Kidney (tissue), 13 donors: ENCODE measurements at regions not wholly inside any gene's neighbourhood (a gene's known extent, or its start where the extent isn't known, plus 50 kb on each side); places are given as distances from the start of the nearest gene placed in this dataset.
A peak's percentile ranks its signal among the peaks of the same experiment; 100 is the strongest.

Source experiments
- DNase-seq, 5 donors: peaks; one replicate each; pipeline ENCODE4 v3.0.0-alpha.2; 2013 to 2020
- FAIRE-seq: peaks from 2 replicates; lab custom pipeline; 2012; peaks lifted over from hg19 to GRCh38; lab: Jason Lieb, UNC
- H3K27ac ChIP-seq, 2 donors: one replicate each; pipeline ENCODE4 v1.7.0; 2013; ENCODE audit warnings: low read depth in 2 of 2, low read length in 2 of 2, inconsistent platforms in 1 of 2
- H3K27me3 ChIP-seq: one replicate; pipeline ENCODE4 v1.7.1; 2013; ENCODE audit warnings: low read length, inconsistent platforms; ENCODE audit not compliant: control insufficient read depth, insufficient read depth
- H3K36me3 ChIP-seq, 3 donors: one replicate each; pipeline versions ENCODE4 v1.7.0 to v1.7.1; 2013; ENCODE audit warnings: low read length in 3 of 3, control low read depth in 1 of 3, inconsistent platforms in 1 of 3; ENCODE audit not compliant: insufficient read depth in 3 of 3, control insufficient read depth in 2 of 3
- H3K4me1 ChIP-seq, 3 donors: one replicate each; pipeline versions ENCODE4 v1.7.0 to v1.7.1; 2013; ENCODE audit warnings: low read length in 3 of 3, inconsistent platforms in 1 of 3, low read depth in 1 of 3; ENCODE audit not compliant: control insufficient read depth in 2 of 3, insufficient read depth in 2 of 3
- H3K4me3 ChIP-seq, 3 donors: one replicate each; pipeline versions ENCODE4 v1.7.0 to v1.8.1; 2013; ENCODE audit warnings: low read length in 3 of 3, control low read depth in 1 of 3, inconsistent platforms in 1 of 3
- H3K9ac ChIP-seq, 3 donors: one replicate each; pipeline versions ENCODE4 v1.7.0 to v1.7.1; 2013; ENCODE audit warnings: low read length in 3 of 3, control low read depth in 1 of 3, inconsistent platforms in 1 of 3
- H3K9me3 ChIP-seq, 3 donors: one replicate each; pipeline versions ENCODE4 v1.7.0 to v1.7.1; 2013; ENCODE audit warnings: low read length in 3 of 3, control low read depth in 1 of 3, inconsistent platforms in 1 of 3; ENCODE audit not compliant: control insufficient read depth in 2 of 3, insufficient read depth in 1 of 3
- intact Hi-C: fragments of 100-400 bp; cut with DNase I; formaldehyde crosslinking; loops from one replicate; pipeline ENCODE4 v1.11.1; 2022
- TF ChIP-seq, protein P1 (sequence below): IDR thresholded peaks from 3 replicates; pipeline ENCODE4 v1.5.1; 2012; ENCODE audit warnings: mild to moderate bottlenecking, moderate library complexity, borderline replicate concordance; ENCODE audit not compliant: insufficient read depth; ENCODE audit errors: extremely low read depth
- donor health status: control.
- donor health status: control.
- donor health status: control.
- donor health status: control.
- donor health status: control.
- donor health status: DM: yes; HTN: yes; CAD: no.
- donor health status: Normal renal cell carcinoma (clear cell type).

DNA sequence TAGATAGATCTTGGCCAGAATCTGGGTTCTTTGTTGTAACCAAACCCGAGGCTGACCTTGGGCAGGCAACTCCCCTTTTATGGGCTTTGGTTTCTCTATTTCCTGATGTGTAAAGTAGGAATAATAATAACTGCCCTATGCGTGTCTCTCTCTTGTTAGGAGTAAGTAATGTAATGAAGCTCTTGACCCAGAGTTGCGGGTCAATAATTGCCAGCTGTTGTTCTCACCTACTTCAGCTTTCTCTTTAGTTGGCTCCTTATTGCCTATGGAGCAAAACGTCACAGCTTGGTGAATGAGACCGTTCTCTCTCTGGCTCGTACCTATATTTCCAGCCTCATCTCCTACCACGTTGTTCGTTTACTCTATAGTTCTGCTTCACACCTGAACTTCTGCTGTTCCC is 56.6 kb upstream of the KIRREL3 start:
- Histone ChIP-seq H3K4me1 (no peaks in the 10 kb centered on the region), H3K9ac (no peak overlapping the region), H3K27me3 (no peaks in the 10 kb centered on the region), H3K4me3 (no peak overlapping the region), H3K27ac (no peak overlapping the region), H3K9me3 (no peaks in the 10 kb centered on the region), H3K36me3 (no peaks in the 10 kb centered on the region)
- FAIRE-seq (no peak), DNase-seq (peak in 4 of 5 donors; percentile 33 to 71 (median 54))
- intact Hi-C loops = no loop called here
- TF ChIP-seq, protein P1, sequence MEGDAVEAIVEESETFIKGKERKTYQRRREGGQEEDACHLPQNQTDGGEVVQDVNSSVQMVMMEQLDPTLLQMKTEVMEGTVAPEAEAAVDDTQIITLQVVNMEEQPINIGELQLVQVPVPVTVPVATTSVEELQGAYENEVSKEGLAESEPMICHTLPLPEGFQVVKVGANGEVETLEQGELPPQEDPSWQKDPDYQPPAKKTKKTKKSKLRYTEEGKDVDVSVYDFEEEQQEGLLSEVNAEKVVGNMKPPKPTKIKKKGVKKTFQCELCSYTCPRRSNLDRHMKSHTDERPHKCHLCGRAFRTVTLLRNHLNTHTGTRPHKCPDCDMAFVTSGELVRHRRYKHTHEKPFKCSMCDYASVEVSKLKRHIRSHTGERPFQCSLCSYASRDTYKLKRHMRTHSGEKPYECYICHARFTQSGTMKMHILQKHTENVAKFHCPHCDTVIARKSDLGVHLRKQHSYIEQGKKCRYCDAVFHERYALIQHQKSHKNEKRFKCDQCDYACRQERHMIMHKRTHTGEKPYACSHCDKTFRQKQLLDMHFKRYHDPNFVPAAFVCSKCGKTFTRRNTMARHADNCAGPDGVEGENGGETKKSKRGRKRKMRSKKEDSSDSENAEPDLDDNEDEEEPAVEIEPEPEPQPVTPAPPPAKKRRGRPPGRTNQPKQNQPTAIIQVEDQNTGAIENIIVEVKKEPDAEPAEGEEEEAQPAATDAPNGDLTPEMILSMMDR = no peak

DNA sequence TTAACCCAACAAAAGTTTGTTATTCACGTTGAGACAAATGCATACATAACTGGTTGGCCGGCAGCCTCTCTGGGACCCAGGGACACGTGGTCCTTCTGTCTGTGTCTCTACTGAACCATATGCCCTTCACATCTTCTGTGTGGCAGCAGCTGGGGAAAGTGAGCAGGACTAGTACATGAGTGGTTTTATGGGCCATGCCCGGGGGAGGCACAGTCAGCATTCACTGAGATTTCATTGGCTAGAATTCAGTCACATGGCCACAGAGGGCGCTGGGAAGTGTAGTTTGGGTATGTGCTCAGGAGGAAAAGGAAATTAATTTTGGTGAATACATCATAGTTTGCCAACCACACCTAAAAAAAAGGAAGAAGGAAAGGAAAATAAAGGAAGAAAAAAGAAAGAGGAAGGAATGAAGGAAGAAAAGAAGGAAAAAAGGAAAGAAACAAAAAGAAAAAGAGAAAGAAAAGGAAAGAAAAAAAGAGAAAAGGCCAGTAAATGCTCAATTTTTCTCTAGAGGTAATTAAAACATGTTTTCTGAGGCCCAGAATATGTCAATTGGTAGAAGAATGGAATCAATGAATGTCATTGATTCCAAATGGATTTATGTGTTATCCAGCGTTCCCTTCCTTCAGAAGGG is 55.9 kb upstream of the KIRREL3 start:
- Histone ChIP-seq H3K27ac (no peak overlapping the region), H3K36me3 (no peaks in the 10 kb centered on the region), H3K27me3 (no peaks in the 10 kb centered on the region), H3K4me1 (no peaks in the 10 kb centered on the region), H3K9ac (no peak overlapping the region), H3K4me3 (no peak overlapping the region), H3K9me3 (no peaks in the 10 kb centered on the region)
- no peak for FAIRE-seq
- TF ChIP-seq, protein P1 = no peak
- peak in 4 of 5 donors; percentile 47 to 57 (median 52) for DNase-seq
- intact Hi-C loops = no loop called here

DNA sequence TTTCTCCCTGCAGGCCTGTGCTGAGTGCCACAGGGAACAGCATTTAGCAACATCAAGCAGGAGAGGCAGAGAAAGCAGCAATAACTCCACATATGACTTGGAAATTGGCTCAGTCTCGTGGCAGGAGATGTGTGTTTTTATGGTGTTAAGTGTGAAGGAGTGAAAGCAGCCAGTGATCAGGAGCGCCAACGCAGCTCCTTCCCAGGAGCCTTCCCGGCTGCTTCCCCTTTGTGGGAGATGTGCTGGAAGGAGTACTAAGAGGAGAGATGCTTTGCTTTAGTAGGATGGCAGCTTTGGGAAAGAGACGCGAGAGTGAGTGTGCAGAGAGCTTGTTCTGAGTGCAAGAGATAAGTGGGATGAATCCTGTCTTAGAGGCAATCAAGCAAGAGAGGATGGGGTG is 54.7 kb upstream of the KIRREL3 start:
- Histone ChIP-seq H3K36me3 (no peaks in the 10 kb centered on the region), H3K27me3 (no peaks in the 10 kb centered on the region), H3K9ac (no peak overlapping the region), H3K9me3 (no peaks in the 10 kb centered on the region), H3K4me1 (no peaks in the 10 kb centered on the region), H3K4me3 (no peak overlapping the region), H3K27ac (no peak overlapping the region)
- no peak for DNase-seq
- TF ChIP-seq, protein P1 = no peak
- intact Hi-C loops = no loop called here
- FAIRE-seq = no peak

DNA sequence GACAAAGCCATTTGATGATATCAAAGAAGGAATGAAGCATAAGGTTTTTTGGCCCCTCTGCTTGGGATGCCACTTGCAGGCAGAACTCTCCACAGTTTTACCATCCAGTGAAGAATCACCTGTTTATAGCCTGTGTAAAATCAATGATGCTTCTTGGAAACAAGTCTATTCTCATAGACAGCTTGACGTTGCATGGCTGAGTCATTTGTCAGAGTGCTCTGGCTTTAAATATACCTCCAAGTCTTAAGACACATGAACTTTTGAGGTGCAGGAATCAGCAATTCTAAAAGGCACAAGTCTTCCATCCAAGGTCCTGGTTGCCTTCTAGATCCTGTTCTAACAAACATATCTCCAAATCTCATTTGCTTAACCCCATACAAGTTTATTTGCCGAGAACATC is 53.6 kb upstream of the KIRREL3 start:
- H3K4me3 ChIP-seq = no peak overlapping the region
- no peaks in the 10 kb centered on the region for H3K4me1 ChIP-seq
- intact Hi-C loops = no loop called here
- no peaks in the 10 kb centered on the region for H3K27me3 ChIP-seq
- no peak overlapping the region for H3K27ac ChIP-seq
- H3K36me3 ChIP-seq = no peaks in the 10 kb centered on the region
- H3K9ac ChIP-seq = no peak overlapping the region
- H3K9me3 ChIP-seq = no peaks in the 10 kb centered on the region
- DNase-seq = no peak
- no peak for FAIRE-seq
- TF ChIP-seq, protein P1 = no peak
